H1 (cell line): ENCODE measurements at regions not wholly inside any gene's neighbourhood (a gene's known extent, or its start where the extent isn't known, plus 50 kb on each side); places are given as distances from the start of the nearest gene placed in this dataset.

ENCODE experiments used
- CBX5 ChIP-seq: fragments of 300-800, 300-1000 bp; sonication (generic); IDR thresholded peaks from 2 replicates; pipeline ENCODE4 v1.7.1; 2016; ENCODE audit warnings: antibody characterized with exemption, low read length, low read depth
- CREB1 ChIP-seq: IDR thresholded peaks from 2 replicates; pipeline ENCODE4 v1.6.1; 2012; ENCODE audit warnings: inconsistent platforms
- HDAC6 ChIP-seq: IDR thresholded peaks from one replicate; pipeline ENCODE4 v1.7.1; 2012; ENCODE audit warnings: low read depth, mild to moderate bottlenecking, inconsistent platforms, low read length, moderate library complexity
- KDM5A ChIP-seq: fragments of 200-600 bp; IDR thresholded peaks from 2 replicates; pipeline ENCODE4 v1.7.1; 2012; ENCODE audit warnings: mild to moderate bottlenecking, low read length, inconsistent platforms, mixed read lengths
- RXRA ChIP-seq: IDR thresholded peaks from 2 replicates; pipeline ENCODE4 v1.6.1; 2011; ENCODE audit warnings: low read depth, mild to moderate bottlenecking, low read length, moderate library complexity; ENCODE audit not compliant: insufficient read depth
- SIN3A ChIP-seq, 2 experiments: IDR thresholded peaks in 1 of 2; conservative IDR thresholded peaks in 1 of 2; 2 replicates each; pipeline ENCODE4 v1.6.1; 2011 to 2012; ENCODE audit warnings: low read length in 2 of 2, improper control_type of control experiment in 1 of 2, low read depth in 1 of 2, mild to moderate bottlenecking in 1 of 2
- SP2 ChIP-seq: IDR thresholded peaks from 2 replicates; pipeline ENCODE4 v1.6.1; 2012; ENCODE audit warnings: mild to moderate bottlenecking, low read length, inconsistent platforms
- TBP ChIP-seq: IDR thresholded peaks from 2 replicates; pipeline ENCODE4 v1.6.1; 2011; ENCODE audit warnings: low read depth, low read length, improper control_type of control experiment
- TF ChIP-seq, protein P1 (sequence below): fragments of 300-600 bp; sonication (generic); IDR thresholded peaks from 2 replicates; pipeline ENCODE4 v1.7.1; 2012; ENCODE audit warnings: low read length, moderate library complexity, mild to moderate bottlenecking, inconsistent platforms; ENCODE audit not compliant: insufficient replicate concordance

DNA sequence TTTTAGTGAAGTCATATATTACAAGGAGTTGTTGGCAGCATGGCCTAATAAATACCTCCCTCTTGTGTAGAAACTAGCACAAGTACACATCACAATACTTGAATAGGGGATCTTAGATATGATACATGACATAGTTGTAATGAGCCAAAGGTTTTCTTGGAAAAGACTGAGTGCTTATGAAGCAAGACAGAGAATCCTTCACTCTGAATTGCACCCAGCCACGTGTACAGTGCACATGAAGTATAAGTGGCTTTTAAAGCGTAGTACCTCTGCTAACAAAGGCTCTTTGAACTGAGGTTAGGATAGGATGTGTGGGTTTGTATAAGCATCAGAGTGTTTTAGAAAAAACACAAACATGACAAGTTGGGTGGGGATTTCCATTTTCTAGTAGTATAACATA is 145.5 kb upstream of the STMND1 start (continued):
- TF ChIP-seq, protein P1, sequence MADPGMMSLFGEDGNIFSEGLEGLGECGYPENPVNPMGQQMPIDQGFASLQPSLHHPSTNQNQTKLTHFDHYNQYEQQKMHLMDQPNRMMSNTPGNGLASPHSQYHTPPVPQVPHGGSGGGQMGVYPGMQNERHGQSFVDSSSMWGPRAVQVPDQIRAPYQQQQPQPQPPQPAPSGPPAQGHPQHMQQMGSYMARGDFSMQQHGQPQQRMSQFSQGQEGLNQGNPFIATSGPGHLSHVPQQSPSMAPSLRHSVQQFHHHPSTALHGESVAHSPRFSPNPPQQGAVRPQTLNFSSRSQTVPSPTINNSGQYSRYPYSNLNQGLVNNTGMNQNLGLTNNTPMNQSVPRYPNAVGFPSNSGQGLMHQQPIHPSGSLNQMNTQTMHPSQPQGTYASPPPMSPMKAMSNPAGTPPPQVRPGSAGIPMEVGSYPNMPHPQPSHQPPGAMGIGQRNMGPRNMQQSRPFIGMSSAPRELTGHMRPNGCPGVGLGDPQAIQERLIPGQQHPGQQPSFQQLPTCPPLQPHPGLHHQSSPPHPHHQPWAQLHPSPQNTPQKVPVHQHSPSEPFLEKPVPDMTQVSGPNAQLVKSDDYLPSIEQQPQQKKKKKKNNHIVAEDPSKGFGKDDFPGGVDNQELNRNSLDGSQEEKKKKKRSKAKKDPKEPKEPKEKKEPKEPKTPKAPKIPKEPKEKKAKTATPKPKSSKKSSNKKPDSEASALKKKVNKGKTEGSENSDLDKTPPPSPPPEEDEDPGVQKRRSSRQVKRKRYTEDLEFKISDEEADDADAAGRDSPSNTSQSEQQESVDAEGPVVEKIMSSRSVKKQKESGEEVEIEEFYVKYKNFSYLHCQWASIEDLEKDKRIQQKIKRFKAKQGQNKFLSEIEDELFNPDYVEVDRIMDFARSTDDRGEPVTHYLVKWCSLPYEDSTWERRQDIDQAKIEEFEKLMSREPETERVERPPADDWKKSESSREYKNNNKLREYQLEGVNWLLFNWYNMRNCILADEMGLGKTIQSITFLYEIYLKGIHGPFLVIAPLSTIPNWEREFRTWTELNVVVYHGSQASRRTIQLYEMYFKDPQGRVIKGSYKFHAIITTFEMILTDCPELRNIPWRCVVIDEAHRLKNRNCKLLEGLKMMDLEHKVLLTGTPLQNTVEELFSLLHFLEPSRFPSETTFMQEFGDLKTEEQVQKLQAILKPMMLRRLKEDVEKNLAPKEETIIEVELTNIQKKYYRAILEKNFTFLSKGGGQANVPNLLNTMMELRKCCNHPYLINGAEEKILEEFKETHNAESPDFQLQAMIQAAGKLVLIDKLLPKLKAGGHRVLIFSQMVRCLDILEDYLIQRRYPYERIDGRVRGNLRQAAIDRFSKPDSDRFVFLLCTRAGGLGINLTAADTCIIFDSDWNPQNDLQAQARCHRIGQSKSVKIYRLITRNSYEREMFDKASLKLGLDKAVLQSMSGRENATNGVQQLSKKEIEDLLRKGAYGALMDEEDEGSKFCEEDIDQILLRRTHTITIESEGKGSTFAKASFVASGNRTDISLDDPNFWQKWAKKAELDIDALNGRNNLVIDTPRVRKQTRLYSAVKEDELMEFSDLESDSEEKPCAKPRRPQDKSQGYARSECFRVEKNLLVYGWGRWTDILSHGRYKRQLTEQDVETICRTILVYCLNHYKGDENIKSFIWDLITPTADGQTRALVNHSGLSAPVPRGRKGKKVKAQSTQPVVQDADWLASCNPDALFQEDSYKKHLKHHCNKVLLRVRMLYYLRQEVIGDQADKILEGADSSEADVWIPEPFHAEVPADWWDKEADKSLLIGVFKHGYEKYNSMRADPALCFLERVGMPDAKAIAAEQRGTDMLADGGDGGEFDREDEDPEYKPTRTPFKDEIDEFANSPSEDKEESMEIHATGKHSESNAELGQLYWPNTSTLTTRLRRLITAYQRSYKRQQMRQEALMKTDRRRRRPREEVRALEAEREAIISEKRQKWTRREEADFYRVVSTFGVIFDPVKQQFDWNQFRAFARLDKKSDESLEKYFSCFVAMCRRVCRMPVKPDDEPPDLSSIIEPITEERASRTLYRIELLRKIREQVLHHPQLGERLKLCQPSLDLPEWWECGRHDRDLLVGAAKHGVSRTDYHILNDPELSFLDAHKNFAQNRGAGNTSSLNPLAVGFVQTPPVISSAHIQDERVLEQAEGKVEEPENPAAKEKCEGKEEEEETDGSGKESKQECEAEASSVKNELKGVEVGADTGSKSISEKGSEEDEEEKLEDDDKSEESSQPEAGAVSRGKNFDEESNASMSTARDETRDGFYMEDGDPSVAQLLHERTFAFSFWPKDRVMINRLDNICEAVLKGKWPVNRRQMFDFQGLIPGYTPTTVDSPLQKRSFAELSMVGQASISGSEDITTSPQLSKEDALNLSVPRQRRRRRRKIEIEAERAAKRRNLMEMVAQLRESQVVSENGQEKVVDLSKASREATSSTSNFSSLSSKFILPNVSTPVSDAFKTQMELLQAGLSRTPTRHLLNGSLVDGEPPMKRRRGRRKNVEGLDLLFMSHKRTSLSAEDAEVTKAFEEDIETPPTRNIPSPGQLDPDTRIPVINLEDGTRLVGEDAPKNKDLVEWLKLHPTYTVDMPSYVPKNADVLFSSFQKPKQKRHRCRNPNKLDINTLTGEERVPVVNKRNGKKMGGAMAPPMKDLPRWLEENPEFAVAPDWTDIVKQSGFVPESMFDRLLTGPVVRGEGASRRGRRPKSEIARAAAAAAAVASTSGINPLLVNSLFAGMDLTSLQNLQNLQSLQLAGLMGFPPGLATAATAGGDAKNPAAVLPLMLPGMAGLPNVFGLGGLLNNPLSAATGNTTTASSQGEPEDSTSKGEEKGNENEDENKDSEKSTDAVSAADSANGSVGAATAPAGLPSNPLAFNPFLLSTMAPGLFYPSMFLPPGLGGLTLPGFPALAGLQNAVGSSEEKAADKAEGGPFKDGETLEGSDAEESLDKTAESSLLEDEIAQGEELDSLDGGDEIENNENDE, result no peak
- TF ChIP-seq CBX5, result no peak
- no peak for TF ChIP-seq SP2
- no peak for TF ChIP-seq TBP
- no peak for TF ChIP-seq CREB1
- TF ChIP-seq HDAC6, result no peak
- TF ChIP-seq RXRA, result no peak
- no peak for TF ChIP-seq KDM5A
- no peak for TF ChIP-seq SIN3A (conservative IDR thresholded peaks at IDR 0.05 in 1 of 2, IDR thresholded peaks at IDR 0.05 in 1 of 2; ENCODE audit: low read depth in 1 of 2, low read length in 2 of 2)
